ENCODE measurements at regions not wholly inside any gene's neighbourhood (a gene's known extent, or its start where the extent isn't known, plus 50 kb on each side); places are given as distances from the start of the nearest gene placed in this dataset.

- TF ChIP-seq POLR2A (IDR thresholded peaks at IDR 0.05): no peak
- no peak for TF ChIP-seq CTCF (IDR thresholded peaks at IDR 0.05)
Observed at GRCh38 chr18:44149706-44150105, 531.0 kb upstream of the SETBP1 start.
